GM12878 (cell line): ENCODE measurements at regions not wholly inside any gene's neighbourhood (a gene's known extent, or its start where the extent isn't known, plus 50 kb on each side); places are given as distances from the start of the nearest gene placed in this dataset.

Source experiments
- EP300 ChIP-seq, 2 experiments: fragments of 150-350 bp in 1 of 2; IDR thresholded peaks; 2 replicates each; pipeline ENCODE4 v1.6.1; 2011 to 2012; ENCODE audit warnings: low read depth in 2 of 2, low read length in 2 of 2, borderline replicate concordance in 1 of 2, improper control_type of control experiment in 1 of 2, inconsistent platforms in 1 of 2; ENCODE audit not compliant: control insufficient read depth in 1 of 2
- FOS ChIP-seq: IDR thresholded peaks from 3 replicates; pipeline ENCODE4 v1.6.1; 2011; ENCODE audit warnings: borderline replicate concordance; ENCODE audit not compliant: insufficient read length; ENCODE audit errors: extremely low read depth
- KAT2A ChIP-seq: conservative IDR thresholded peaks from 2 replicates; pipeline ENCODE4 v1.6.1; 2011; ENCODE audit warnings: low read depth, low read length; ENCODE audit not compliant: control insufficient read depth
- NFIC ChIP-seq: IDR thresholded peaks from 2 replicates; pipeline ENCODE4 v1.6.1; 2012; ENCODE audit warnings: low read depth, mild to moderate bottlenecking, inconsistent platforms, low read length, moderate library complexity
- NRF1 ChIP-seq: conservative IDR thresholded peaks from 2 replicates; pipeline ENCODE4 v1.6.1; 2011; ENCODE audit warnings: mild to moderate bottlenecking, low read depth, low read length, improper control_type of control experiment
- POLR2A ChIP-seq: IDR thresholded peaks from 2 replicates; pipeline ENCODE4 v1.6.1; 2011; ENCODE audit warnings: low read depth, mild to moderate bottlenecking, low read length
- POLR2AphosphoS5 ChIP-seq: IDR thresholded peaks from 2 replicates; pipeline ENCODE4 v1.6.1; 2011; ENCODE audit warnings: mild to moderate bottlenecking, low read length, inconsistent platforms
- POU2F2 ChIP-seq: IDR thresholded peaks from 3 replicates; pipeline ENCODE4 v1.6.1; 2011; ENCODE audit warnings: low read depth, mild to moderate bottlenecking, low read length, borderline replicate concordance
- SIX5 ChIP-seq: IDR thresholded peaks from 2 replicates; pipeline ENCODE4 v1.6.1; 2011; ENCODE audit warnings: mild to moderate bottlenecking, low read depth, low read length, moderate library complexity; ENCODE audit not compliant: severe bottlenecking
- SMAD1 ChIP-seq: fragments of 450-650 bp; IDR thresholded peaks from 2 replicates; pipeline ENCODE4 v1.6.1; 2018; ENCODE audit warnings: mild to moderate bottlenecking, low read depth; ENCODE audit not compliant: partially characterized antibody
- STAT3 ChIP-seq: IDR thresholded peaks from 2 replicates; pipeline ENCODE4 v1.6.1; 2011; ENCODE audit warnings: low read depth, low read length, improper control_type of control experiment
- YY1 ChIP-seq: IDR thresholded peaks from 2 replicates; pipeline ENCODE4 v1.6.1; 2011; ENCODE audit warnings: low read depth, mild to moderate bottlenecking, low read length
- TF ChIP-seq, protein P1 (sequence below), 3 experiments: IDR thresholded peaks in 2 of 3; conservative IDR thresholded peaks in 1 of 3; 2 replicates each; pipeline ENCODE4 v1.5.1; 2011; ENCODE audit warnings: low read depth in 3 of 3, low read length in 3 of 3, mild to moderate bottlenecking in 3 of 3, control low read depth in 2 of 3, moderate library complexity in 2 of 3, inconsistent platforms in 1 of 3, mixed read lengths in 1 of 3; ENCODE audit not compliant: control insufficient read depth in 2 of 3, insufficient read depth in 1 of 3; ENCODE audit errors: extremely low read depth in 1 of 3
- TF ChIP-seq, protein P2 (sequence below): fragments of 450-650 bp; formaldehyde crosslinking; IDR thresholded peaks from 2 replicates; pipeline ENCODE4 v1.4.0; 2022; ENCODE audit warnings: mild to moderate bottlenecking, moderate library complexity

DNA sequence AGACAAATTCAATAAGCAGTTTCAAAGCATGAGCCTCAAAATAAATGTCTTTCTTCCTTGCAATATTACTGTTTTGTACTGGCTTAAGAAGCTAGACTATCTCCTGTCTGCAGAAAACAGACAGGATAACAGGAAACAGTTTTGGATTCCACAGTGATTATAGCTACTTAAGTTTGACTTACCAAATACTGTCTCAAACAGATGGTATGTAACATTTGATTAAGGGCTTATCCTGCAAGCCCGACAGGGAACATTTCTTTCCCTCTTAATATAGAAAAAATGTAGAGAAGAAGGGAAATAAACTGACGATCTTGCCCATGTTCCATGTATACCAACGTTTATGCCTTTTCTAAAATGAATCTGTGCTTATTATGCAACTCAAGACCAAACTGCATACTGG is 179.9 kb upstream of the EEA1 start:
- TF ChIP-seq FOS (no peak), NFIC (no peak), EP300 (IDR thresholded peaks at IDR 0.05; ENCODE audit: borderline replicate concordance in 1 of 2, control insufficient read depth in 1 of 2, low read depth in 2 of 2, low read length in 2 of 2) (no peak), NRF1 (no peak), POLR2A (no peak), YY1 (no peak), STAT3 (no peak), POU2F2 (no peak), KAT2A (no peak), POLR2AphosphoS5 (no peak), SMAD1 (no peak), SIX5 (no peak)
- TF ChIP-seq, protein P1, sequence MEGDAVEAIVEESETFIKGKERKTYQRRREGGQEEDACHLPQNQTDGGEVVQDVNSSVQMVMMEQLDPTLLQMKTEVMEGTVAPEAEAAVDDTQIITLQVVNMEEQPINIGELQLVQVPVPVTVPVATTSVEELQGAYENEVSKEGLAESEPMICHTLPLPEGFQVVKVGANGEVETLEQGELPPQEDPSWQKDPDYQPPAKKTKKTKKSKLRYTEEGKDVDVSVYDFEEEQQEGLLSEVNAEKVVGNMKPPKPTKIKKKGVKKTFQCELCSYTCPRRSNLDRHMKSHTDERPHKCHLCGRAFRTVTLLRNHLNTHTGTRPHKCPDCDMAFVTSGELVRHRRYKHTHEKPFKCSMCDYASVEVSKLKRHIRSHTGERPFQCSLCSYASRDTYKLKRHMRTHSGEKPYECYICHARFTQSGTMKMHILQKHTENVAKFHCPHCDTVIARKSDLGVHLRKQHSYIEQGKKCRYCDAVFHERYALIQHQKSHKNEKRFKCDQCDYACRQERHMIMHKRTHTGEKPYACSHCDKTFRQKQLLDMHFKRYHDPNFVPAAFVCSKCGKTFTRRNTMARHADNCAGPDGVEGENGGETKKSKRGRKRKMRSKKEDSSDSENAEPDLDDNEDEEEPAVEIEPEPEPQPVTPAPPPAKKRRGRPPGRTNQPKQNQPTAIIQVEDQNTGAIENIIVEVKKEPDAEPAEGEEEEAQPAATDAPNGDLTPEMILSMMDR (IDR thresholded peaks at IDR 0.05 in 2 of 3, conservative IDR thresholded peaks at IDR 0.05 in 1 of 3; ENCODE audit: control insufficient read depth in 2 of 3, extremely low read depth in 1 of 3, insufficient read depth in 1 of 3, low read depth in 3 of 3, low read length in 3 of 3), result no peak
- TF ChIP-seq, protein P2, sequence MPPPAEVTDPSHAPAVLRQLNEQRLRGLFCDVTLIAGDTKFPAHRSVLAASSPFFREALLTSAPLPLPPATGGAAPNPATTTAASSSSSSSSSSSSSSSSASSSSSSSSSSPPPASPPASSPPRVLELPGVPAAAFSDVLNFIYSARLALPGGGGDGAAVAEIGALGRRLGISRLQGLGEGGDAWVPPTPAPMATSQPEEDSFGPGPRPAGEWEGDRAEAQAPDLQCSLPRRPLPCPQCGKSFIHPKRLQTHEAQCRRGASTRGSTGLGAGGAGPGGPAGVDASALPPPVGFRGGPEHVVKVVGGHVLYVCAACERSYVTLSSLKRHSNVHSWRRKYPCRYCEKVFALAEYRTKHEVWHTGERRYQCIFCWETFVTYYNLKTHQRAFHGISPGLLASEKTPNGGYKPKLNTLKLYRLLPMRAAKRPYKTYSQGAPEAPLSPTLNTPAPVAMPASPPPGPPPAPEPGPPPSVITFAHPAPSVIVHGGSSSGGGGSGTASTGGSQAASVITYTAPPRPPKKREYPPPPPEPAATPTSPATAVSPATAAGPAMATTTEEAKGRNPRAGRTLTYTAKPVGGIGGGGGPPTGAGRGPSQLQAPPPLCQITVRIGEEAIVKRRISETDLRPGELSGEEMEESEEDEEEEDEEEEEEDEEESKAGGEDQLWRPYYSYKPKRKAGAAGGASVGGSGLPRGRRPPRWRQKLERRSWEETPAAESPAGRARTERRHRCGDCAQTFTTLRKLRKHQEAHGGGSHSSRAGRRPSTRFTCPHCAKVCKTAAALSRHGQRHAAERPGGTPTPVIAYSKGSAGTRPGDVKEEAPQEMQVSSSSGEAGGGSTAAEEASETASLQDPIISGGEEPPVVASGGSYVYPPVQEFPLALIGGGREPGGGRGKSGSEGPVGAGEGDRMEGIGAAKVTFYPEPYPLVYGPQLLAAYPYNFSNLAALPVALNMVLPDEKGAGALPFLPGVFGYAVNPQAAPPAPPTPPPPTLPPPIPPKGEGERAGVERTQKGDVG, result no peak
